Dermis blood vessel endothelial cell (primary cell): ENCODE measurements at regions not wholly inside any gene's neighbourhood (a gene's known extent, or its start where the extent isn't known, plus 50 kb on each side); places are given as distances from the start of the nearest gene placed in this dataset.

Experiments used
- DNase-seq: peaks from one replicate; pipeline ENCODE4 v3.0.0; 2010

DNA sequence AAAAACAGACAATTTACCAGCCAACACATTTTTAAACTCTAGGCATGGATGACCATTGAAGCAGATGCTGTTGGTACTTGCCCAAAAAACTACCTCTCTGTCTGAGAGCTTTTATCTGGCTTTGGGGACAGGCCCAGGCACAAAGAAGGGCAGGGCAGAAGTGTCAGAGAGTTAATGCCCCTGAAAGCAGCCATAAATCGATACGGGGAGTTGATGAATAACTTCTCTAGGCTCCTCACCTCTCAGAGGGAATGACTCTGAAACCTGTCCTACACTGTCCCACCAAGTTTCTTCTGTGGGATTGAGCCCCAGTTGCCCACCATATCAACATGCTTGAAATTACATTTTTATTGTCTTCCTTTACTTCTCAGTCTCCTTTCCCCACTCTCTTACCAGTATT is 113.0 kb upstream of the DAAM1 start:
- no peak for DNase-seq

DNA sequence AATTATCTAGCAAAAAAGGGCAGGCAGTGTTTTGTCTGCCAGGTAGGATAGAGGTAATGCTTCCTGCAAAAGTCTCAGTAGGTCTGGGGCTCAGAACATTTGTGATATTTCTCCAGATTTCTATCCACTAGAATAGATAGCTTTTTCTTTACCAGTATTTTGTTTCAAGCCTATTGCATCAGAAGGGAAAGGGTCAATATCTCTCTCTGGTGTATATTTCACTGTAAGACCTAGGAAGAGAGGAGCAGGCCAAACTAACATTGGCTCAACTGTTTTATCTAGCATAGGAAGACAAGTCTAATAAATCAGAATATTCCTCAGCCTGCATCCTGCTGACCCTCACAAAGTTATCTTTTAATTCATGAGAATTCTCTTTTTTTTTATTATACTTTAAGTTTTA is 106.7 kb upstream of the DAAM1 start:
- DNase-seq = no peak

DNA sequence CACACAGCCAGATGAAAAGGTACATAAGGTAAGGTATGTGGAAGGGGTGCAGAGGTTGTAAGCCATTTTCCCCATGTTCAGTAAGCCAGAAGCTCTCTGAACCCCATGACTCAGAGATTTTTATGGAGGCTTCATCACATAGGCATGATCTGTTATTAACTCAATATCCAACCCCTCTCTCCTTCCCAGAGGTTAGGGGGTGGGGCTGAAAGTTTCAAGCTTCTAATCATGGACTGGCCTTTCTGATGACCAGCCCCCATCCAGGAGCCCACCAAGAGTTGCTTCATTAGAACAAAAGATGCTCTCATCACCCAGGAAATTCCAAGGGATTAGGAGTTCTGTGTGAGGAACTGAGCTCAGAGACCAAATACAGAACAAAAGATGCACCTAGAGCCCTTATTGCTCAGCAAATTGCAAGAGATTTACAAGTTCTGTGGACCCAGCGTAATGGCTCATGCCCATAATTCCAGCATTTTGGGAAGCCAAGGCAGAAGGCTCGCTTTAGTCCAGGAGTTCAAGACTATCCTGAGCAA is 103.2 kb upstream of the DAAM1 start:
- DNase-seq = no peak

DNA sequence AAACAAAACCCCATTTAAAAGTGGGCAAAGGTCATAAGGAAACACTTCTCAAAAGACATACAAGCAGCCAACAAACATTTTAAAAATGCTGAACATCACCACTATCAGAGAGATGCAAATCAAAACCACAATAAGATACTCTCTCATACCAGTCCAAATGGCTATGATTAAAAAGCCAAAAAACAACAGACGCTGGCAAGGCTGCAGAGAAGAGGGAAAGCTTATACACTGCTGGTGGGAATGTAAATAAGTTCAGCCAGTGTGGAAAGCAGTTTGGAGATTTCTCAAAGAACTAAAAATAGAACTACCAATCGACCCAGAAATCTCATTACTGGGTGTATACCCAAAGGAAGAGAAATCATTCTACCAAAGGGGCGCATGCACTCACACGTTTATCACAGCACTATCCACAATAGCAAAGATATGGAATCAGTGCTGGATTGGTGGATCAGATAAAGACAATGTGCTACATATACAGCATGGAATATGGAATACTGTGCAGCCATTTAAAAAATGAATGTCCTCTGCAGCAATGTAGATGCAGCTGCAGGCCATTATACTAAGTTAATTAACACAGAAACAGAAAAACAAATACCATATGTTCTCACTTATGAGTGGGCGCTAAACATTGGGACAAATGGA is 102.1 kb upstream of the DAAM1 start:
- DNase-seq = no peak

DNA sequence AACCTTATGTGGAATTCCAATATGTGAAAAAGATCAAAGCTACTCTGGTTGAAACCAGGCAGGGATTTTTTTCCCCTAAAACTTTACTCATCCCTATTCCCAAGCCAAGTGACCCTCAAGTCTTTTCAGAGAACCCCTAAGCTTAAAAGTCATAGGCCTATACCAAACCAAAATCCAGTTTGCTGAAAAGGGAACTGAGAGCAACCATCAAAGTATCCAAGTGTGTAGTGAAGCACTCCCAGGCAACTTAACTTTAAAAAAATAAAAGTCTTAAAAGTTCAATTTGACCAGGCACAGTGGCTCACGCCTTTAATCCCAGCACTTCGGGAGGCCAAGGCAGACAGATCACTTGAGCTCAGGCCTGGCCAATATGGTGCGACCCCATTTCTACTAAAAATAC is 101.2 kb upstream of the DAAM1 start:
- no peak for DNase-seq

DNA sequence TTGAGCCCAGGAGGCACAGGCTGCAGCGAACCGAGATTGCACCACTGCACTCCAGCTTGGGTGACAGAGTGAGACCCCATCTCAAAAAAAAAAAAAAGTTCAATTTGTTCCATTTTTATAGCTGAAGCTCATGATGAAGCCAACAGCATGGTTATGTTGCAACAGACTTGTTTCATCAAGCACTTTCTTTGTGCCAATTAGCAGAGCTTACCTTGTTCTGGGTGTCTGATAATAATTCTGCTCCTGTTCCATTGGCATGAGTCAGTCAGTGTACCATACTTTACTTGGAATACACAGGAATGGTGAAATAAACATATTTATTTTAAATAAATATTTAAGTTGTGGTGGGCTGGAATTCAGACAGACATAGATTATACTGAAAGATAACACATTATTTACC is 100.8 kb upstream of the DAAM1 start:
- no peak for DNase-seq

DNA sequence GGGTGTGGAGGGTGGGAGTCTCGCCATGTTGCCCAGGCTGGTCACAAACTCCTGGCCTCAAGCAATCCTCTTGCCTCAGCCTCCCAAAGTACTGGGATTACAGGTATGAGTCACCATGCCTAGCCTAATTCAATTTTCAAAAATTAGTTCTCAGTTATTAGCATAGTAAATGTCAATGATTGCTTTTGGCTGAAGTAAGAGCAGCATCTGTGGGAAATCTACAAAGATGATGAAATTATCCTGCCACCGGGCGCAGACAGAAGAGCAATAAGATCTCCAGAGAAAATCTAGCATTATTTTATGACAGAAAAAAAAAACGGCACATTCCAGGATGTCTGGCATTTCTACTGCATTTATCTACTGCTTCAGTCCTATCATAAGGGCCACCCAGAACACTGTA is 97.9 kb upstream of the DAAM1 start:
- DNase-seq = no peak

DNA sequence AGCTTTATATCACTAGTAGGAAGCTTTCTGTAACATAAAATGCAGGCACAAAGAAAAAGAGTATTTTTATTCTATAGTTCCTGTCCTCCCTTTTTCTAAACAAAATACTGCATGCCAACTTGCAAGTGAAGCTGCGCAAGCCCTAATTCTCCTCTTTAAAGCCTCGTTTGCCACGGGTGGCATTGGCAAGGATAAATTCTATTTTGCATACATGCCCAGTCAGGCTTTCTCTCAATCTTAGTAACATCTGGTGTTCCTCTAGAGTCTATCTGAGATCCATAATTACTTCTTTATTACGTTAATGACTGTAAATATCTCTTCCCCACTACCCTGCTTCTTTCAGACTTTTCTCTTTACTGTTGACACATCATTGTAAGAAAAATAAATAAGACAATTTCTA is 97.1 kb upstream of the DAAM1 start:
- no peak for DNase-seq

DNA sequence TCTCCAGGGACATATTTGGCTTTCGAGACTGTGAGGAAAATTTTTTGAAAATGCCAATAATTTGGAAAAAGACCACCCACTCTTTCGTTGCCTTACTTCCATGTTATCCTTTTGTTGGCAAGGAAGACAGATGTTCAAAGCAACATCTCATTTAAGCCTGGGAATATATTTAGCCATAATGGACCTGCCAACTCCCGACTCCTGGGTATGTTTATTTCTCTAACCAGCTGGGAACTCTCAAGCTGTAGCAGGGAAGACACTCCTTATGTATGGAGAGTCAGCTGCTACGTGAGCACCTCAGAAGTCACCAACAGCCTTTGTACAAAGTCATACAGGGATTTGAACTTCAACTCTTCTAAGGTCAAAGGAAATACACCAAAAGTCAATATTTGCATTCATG is 96.5 kb upstream of the DAAM1 start:
- DNase-seq = no peak

DNA sequence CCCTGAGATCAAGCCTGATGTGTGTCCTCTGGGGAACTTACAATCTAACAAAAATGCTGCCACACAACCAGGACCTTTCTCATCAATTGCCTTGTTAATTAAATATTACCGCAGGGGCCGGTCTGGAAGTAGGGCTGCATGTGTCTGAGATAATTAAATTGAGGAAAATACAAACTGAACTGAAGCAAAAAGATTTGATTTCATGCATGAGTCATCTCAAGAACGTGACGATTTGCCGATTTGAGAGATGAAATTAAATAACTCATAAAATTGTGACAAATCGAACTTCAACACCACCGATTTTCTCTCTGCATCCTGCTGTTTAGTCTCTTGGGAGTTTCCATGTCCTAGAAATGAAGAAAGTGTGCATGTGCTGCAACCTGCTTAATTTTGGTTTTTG is 94.6 kb upstream of the DAAM1 start:
- no peak for DNase-seq

DNA sequence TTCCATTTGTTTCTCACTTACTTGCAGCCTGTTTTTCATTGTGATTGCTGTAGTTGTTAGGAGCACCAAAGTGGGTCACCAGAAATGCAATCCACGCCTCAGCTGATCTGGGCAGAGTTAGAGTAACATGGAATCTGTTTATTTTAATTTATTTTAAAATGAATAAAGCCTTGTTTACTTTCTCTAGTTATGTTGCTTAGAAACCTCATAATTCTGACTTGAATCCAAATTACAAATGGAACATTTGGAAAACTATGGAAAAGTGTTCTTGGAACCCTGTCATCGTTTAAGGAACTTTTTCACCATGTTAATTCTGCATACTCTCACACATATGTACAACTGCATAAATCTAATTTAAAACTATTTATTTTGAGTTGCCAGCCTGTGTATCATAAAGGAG is 92.2 kb upstream of the DAAM1 start:
- DNase-seq = no peak

DNA sequence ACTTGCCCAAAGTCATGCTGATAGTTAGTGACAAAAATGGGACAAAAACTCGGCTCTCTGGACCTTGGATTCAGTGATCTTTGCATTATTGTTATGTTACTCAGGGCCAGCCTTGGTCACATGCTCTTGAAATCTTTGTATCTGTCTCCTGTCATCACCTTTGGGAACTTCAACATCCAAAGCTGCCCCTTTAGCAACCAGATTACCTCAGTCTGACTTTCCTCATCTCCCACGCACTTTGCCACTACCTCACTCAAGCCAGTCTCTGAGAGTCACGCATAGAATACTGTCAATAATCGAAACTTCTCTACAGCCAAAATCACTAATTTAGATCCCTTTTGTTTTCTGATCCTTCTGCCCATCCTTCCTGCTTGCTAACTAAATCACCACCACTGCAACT is 90.8 kb upstream of the DAAM1 start:
- DNase-seq = no peak

DNA sequence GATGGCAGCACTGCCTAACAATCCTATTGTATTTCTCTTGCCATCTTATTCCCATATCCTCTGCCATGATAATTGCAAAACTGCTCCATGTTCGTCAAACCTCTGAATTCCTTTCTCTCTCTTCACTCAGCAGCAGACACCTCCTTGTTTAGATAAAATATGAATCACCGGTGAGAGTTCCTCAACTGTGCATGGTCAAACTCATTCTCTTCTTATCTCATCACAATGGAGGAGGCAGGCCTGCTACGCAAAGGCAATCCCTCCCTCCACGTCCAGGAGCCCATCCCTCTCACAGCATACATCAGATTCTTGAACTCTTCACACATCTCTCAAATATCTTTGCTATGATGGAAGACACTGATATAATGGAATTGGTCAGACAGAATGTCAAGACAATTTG is 90.1 kb upstream of the DAAM1 start:
- DNase-seq = no peak

DNA sequence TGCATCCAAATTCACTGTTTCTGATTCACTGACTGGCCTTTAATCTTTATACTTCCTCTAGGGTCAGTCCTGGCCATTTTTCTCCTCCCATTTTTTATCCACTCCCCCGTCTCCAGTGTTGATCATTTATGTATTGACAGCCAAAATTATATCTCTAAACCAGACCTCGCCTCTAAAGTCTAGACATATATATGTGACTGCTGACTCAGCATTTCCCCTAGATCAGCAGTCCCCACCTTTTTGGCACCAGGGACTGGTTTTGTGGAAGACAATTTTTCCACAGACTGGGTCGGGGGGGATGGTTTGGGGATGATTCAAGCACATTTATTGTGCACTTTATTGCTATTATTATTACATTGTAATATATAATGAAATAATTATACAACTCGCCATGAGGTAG is 88.3 kb upstream of the DAAM1 start:
- no peak for DNase-seq

DNA sequence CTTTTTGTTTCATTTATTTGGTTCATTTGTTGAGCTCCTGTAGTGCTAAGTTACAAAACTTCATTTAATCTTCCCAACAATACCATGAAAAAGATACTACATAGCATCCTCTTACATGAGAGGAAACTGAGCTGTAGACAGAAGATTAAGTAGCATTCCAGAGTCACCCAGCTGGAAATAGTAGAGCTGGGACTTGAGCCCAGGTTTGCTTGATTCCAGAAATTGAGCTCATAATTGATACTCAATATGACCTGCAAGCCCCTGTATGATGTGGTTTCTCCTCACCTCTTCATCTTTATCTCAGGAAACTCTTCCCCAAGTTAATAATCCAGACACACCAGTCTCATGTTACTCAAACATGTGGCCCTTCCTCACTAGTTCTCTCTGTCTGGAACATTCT is 87.0 kb upstream of the DAAM1 start:
- DNase-seq = no peak

DNA sequence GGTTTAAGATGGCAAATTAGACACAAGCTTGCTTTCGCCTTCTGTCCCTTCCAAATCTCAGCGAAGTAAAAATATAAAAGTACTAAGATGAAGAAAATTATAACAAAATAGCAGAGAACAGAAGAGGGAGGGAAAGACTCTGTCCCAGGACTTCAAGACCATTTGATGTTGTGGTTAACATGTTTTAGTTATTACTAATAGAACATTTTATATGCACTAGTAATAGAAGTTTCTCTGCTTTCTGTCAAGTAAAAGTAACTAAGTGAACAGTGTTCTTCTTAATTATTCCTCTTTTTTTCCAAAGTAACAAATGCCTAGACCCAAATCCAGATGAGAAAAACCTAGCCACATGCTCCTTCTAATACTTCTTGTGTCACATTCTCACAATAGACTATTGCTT is 85.1 kb upstream of the DAAM1 start:
- no peak for DNase-seq

DNA sequence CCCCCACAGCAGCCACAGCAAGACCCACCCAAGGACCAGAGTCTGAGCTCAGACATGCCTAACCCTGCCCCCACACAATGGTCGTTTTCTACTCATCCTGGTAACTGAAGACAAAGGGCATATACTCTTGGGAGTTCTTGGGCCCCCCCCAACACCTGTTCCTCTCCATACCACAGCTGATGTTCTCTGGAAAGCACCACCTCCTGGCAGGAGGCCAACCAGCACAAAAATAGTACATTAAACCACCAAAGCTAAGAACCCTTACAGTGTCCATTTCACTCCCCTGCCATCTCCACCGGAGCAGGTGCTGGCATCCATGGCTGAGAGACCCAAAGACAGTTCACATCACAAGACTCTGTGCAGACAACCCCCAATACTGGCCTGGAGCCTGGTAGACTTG is 80.6 kb upstream of the DAAM1 start:
- no peak for DNase-seq

DNA sequence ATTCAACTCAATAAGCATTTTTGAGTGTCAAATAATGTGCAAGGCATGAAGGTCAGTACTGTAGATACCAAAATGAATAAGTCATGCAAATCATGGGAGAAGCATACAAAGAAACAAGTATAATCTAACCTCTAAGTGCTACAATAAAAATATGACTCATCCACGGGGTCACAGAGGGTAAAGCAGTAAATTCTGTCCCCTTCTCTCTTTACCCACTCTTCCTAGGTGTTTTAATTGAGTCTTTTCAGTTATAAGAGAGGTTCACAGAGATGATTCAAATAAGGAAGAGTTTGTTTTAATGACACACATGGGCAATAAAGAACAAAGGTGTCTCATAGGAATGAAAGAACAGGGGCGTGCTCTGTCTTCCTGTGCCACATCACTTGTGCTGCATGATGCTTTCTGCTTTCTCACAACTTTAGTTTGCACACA is 71.5 kb upstream of the DAAM1 start:
- no peak for DNase-seq

DNA sequence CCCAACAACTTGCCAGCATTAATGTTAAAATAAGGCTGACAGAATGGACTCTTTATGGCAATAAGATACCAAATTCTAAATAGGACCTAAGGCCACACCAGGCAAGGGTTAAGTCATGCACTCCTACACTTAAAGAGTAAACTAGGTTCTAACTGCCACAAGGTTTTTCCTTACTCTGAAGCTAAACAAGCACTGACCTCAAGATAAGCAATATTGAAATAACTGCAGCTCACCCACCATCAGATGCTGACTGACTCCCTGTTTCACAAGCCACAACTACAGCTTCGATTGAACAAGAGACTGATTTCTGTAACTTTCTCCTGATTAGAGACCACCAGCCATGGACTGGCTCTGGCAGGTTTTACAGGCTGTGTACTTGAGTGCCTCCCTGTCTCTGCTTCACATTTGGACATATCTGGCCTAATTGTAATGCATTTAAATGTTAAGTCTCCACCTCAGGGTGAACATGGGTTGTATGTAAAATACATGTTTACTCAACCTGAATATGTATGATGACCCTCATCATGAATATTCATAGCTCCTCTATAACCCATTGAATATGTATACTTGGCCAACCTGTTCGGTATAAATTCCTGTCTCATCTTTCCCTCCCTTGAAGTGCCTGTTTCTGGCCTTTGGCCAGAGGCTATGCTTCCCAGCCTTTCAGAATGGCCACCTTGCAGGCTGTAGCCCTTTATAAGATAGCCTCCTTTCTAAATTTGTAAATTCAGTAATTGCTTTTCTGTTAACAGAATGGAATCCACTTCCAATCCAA is 70.5 kb upstream of the DAAM1 start:
- DNase-seq = no peak

DNA sequence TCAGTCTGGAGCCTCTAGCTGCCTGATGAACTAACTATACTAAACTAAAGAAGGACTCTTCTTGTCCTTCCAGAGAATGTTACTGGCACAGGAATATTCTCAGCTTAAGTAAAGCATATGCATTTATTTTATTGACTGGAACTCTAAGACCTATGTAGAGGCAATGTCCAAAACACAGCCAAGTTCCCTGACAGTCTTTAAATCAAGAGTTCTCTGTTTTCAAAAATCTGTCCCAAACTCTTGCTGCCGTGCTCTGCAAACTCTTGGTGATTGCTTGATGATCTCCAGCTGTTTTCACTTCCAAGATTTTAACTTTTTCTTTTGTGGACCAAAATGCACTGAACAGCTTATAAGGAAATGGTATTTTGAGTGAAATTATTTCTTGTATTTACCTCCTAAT is 67.5 kb upstream of the DAAM1 start:
- no peak for DNase-seq

DNA sequence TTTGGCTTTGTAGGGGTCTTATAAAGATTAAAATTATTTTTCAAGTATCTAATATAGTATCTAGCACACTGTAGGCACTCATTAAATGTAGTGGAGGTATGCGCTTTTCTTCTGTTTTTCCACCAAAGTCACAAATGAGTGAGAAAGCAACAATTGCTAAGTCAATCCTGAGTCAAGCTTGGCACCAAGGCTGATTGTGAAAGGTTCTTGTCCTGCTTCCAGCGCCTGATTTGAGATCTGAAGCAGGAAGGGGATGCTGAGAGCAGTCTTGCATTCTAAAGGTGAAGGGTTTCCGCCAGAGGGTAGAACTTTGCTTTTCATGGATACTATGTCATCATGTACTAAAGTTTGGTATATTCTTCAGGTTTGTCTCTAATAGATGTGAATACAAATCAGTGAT is 64.9 kb upstream of the DAAM1 start:
- no peak for DNase-seq

DNA sequence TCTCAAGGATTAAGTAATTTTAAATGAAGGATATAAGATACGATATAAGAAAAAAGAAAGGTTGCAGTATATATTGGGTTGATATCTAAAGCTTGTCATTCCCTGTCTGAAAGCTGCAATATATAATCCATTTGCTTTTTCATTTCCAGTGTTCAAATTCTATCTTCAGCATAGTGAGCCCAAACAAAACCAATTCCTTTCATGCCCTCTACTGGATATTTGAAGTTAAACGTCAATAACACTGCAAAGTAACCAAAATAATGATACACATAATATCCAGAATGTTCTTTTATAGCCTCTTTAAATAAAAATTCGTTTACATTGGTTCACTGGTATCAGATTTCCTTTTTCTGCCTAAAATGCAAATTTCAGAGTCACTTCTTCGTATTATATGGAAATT is 64.5 kb upstream of the DAAM1 start:
- DNase-seq = peak; percentile 17

DNA sequence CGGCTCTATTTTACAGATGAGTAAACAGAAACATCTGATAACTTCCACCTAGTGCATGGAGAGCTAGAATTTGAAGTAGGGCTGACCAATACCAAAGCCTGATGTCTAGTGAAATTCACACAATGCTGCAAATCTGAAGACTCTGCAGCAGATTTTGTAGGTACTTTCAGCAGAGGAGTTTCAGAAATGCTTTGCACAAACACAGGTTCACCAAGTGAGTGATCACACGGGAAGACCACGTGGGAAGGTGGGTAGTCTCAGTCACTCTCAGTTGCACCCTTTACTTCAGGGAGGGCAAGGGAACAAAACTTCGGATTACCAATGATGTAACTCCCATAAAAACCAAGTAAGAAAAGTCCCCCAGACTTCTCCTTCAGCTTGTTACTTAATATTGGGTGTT is 63.3 kb upstream of the DAAM1 start:
- DNase-seq = no peak

DNA sequence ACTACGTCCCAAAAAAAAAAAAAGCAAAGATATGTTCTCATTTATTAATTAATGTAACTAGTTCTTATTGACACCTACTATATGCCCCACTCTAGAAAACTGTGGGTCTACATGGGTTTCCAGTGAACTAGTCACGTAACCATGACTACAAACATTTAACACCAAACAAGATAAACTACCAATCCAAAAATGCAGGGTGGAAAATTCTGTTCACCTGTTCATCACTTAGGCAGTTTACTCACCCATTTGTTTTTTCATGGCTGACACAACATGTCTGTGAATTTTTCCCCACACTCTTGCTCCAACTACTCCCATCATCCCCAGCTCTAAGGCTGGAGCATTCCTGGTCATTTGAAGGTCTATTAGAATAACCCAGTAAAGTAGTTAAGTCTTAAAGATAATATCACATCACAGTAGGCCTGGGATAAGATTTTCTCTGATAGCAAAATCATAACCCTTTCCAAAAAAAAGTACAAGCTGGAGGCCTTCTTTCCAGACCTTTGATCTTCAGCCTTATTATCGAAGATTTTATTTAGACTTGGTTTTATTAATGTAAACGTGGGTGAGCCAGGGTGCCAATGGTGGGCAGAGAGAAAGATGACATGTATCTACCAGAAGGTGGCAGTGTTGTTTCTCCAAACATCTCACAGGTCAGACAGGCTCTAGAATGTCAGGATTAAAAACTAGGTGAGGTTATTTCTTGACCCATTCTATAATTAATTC is 61.6 kb upstream of the DAAM1 start:
- DNase-seq = peak; percentile 77
